GM12878 (cell line): ENCODE measurements at regions not wholly inside any gene's neighbourhood (a gene's known extent, or its start where the extent isn't known, plus 50 kb on each side); places are given as distances from the start of the nearest gene placed in this dataset.

Experiments
- ATAC-seq: fragments of 200-7000 bp; cut with Tn5 transposase; 3 replicates; pipeline ENCODE4 v1.9.1; 2020; ENCODE audit warnings: mild to moderate bottlenecking, moderate library complexity
- BruUV-seq: library from RNA; stranded (reverse); fragments of 400-500 nt; replicated peaks from 2 replicates; lab custom pipeline; 2021; lab: Mats Ljungman, UMichigan
- CTCF ChIA-PET: fragments of 300-600 bp; sonication (Branson Sonifier 250); formaldehyde crosslinking; extraction: SDS; loops from one replicate; lab custom pipeline; 2021; ENCODE audit warnings: inconsistent platforms; lab: Yijun Ruan, JAX
- POLR2A ChIA-PET: fragments of 350-600 bp; formaldehyde crosslinking; extraction: SDS; loops from one replicate; lab custom pipeline; 2021; ENCODE audit warnings: inconsistent platforms; lab: Charles Lee
- RAD21 ChIA-PET: fragments of 300-600 bp; sonication (Branson Sonifier 250); formaldehyde crosslinking; loops from one replicate; lab custom pipeline; 2023; ENCODE audit warnings: antibody characterized with exemption; ENCODE audit not compliant: unreplicated experiment; lab: Charles Lee
- SMC1A ChIA-PET: fragments of 300-600 bp; sonication (Branson Sonifier 250); formaldehyde crosslinking; loops from one replicate; lab custom pipeline; 2023; ENCODE audit not compliant: unreplicated experiment, uncharacterized antibody; lab: Charles Lee
- DNase-seq: peaks from one replicate; pipeline ENCODE4 v3.0.0-alpha.2; 2011; ENCODE audit warnings: low read depth, low spot score
- FAIRE-seq: peaks from 3 replicates; lab custom pipeline; 2011; peaks lifted over from hg19 to GRCh38; lab: Jason Lieb, UNC
- H2AFZ ChIP-seq: 2 replicates; pipeline ENCODE4 v1.6.0; 2011; ENCODE audit warnings: low read depth, low read length, control low read depth; ENCODE audit not compliant: control insufficient read depth
- H3K27ac ChIP-seq: 2 replicates; pipeline ENCODE4 v1.5.1; 2011; ENCODE audit warnings: control low read depth; ENCODE audit not compliant: control insufficient read depth, insufficient read depth
- H3K27me3 ChIP-seq, 2 experiments: replicated peaks in 1 of 2; 2 replicates each; pipeline versions ENCODE4 v1.6.0 to v1.6.1; 2011; ENCODE audit warnings: low read length in 1 of 2; ENCODE audit not compliant: control insufficient read depth in 2 of 2, insufficient read depth in 2 of 2
- H3K36me3 ChIP-seq, 2 experiments: 2 replicates each; pipeline ENCODE4 v1.5.1; 2011; ENCODE audit warnings: low read length in 1 of 2; ENCODE audit not compliant: control insufficient read depth in 2 of 2, insufficient read depth in 2 of 2
- H3K4me1 ChIP-seq: 2 replicates; pipeline ENCODE4 v1.6.1; 2011; ENCODE audit warnings: mild to moderate bottlenecking, low read length, moderate library complexity, mixed read lengths; ENCODE audit not compliant: control insufficient read depth, insufficient read depth
- H3K4me2 ChIP-seq: 2 replicates; pipeline ENCODE4 v1.6.0; 2011; ENCODE audit warnings: control low read depth; ENCODE audit not compliant: control insufficient read depth, insufficient read depth
- H3K4me3 ChIP-seq: fragments of 200-600 bp; sonication (generic); 2 replicates; pipeline ENCODE4 v1.5.1; 2016
- H3K79me2 ChIP-seq: 2 replicates; pipeline ENCODE4 v1.6.0; 2011; ENCODE audit warnings: low read length; ENCODE audit not compliant: control insufficient read depth, insufficient read depth
- H3K9ac ChIP-seq: 2 replicates; pipeline ENCODE4 v1.8.0; 2011; ENCODE audit warnings: low read length, control low read depth, mixed read lengths; ENCODE audit not compliant: control insufficient read depth, insufficient read depth
- H3K9me3 ChIP-seq: replicated peaks from 3 replicates; pipeline ENCODE4 v1.5.1; 2011; ENCODE audit warnings: mild to moderate bottlenecking, low read length; ENCODE audit not compliant: control insufficient read depth, insufficient read depth
- H4K20me1 ChIP-seq: 2 replicates; pipeline ENCODE4 v1.6.0; 2011; ENCODE audit not compliant: control insufficient read depth, insufficient read depth
- BRCA1 ChIP-seq: IDR thresholded peaks from 2 replicates; pipeline ENCODE4 v1.6.1; 2011; ENCODE audit warnings: low read depth, low read length, improper control_type of control experiment
- CEBPZ ChIP-seq: fragments of 150-350 bp; IDR thresholded peaks from 2 replicates; pipeline ENCODE4 v1.6.1; 2016; ENCODE audit warnings: low read depth, low read length
- EED ChIP-seq: sonication (generic); IDR thresholded peaks from 2 replicates; pipeline ENCODE4 v1.6.1; 2016; ENCODE audit warnings: antibody characterized with exemption, low read depth
- GABPA ChIP-seq: IDR thresholded peaks from 2 replicates; pipeline ENCODE4 v1.6.1; 2014; ENCODE audit warnings: antibody characterized with exemption, low read depth, mild to moderate bottlenecking, inconsistent platforms
- HDGF ChIP-seq: fragments of 450-650 bp; IDR thresholded peaks from 2 replicates; pipeline ENCODE4 v1.6.1; 2016; ENCODE audit warnings: antibody characterized with exemption
- KLF5 ChIP-seq: fragments of 450-650 bp; IDR thresholded peaks from 2 replicates; pipeline ENCODE4 v1.6.1; 2014; ENCODE audit warnings: mild to moderate bottlenecking; ENCODE audit not compliant: partially characterized antibody
- MYC ChIP-seq: IDR thresholded peaks from 2 replicates; pipeline ENCODE4 v1.6.1; 2011; ENCODE audit warnings: mild to moderate bottlenecking, low read length, moderate library complexity, inconsistent platforms; ENCODE audit not compliant: insufficient read depth, insufficient replicate concordance, insufficient read length, severe bottlenecking
- NR2F1 ChIP-seq: fragments of 450-650 bp; conservative IDR thresholded peaks from 2 replicates; pipeline ENCODE4 v1.6.1; 2017; ENCODE audit warnings: mild to moderate bottlenecking
- PML ChIP-seq: IDR thresholded peaks from 2 replicates; pipeline ENCODE4 v1.6.1; 2012; ENCODE audit warnings: low read length, inconsistent platforms
- RB1 ChIP-seq: fragments of 450-650 bp; formaldehyde crosslinking; IDR thresholded peaks from 2 replicates; pipeline ENCODE4 v1.6.1; 2017; ENCODE audit warnings: mild to moderate bottlenecking, borderline replicate concordance
- RELA ChIP-seq: fragments of 450-650 bp; IDR thresholded peaks from 2 replicates; pipeline ENCODE4 v1.8.0; 2014; ENCODE audit warnings: borderline replicate concordance; ENCODE audit not compliant: partially characterized antibody
- REST ChIP-seq: IDR thresholded peaks from 2 replicates; pipeline ENCODE4 v1.6.1; 2012; ENCODE audit warnings: mild to moderate bottlenecking, low read depth, low read length
- SREBF2 ChIP-seq: IDR thresholded peaks from 2 replicates; pipeline ENCODE4 v1.6.1; 2012; ENCODE audit warnings: mild to moderate bottlenecking, low read length
- WGBS: methylation state at CpG from one replicate; pipeline ENCODE4 v1.1.6; 2016; ENCODE audit warnings: low lambda C conversion rate; ENCODE audit not compliant: insufficient replicate concordance, insufficient coverage; ENCODE audit errors: missing lambda C conversion rate; 5-methylcytosine and 5-hydroxymethylcytosine counted together
- in situ Hi-C: fragments of 300-500 bp; cut with MboI; formaldehyde crosslinking; loops from 9 replicates; pipeline ENCODE4 v1.14.3; 2018; ENCODE audit warnings: mixed read lengths
- intact Hi-C: fragments of 100-400 bp; cut with micrococcal nuclease; formaldehyde crosslinking; loops from one replicate; pipeline ENCODE4 v1.14.2; 2022; ENCODE audit not compliant: unreplicated experiment
- TF ChIP-seq, protein P1 (sequence below), 3 experiments: IDR thresholded peaks in 2 of 3; conservative IDR thresholded peaks in 1 of 3; 2 replicates each; pipeline ENCODE4 v1.5.1; 2011; ENCODE audit warnings: low read depth in 3 of 3, low read length in 3 of 3, mild to moderate bottlenecking in 3 of 3, control low read depth in 2 of 3, moderate library complexity in 2 of 3, inconsistent platforms in 1 of 3, mixed read lengths in 1 of 3; ENCODE audit not compliant: control insufficient read depth in 2 of 3, insufficient read depth in 1 of 3; ENCODE audit errors: extremely low read depth in 1 of 3

GRCh38 chr3:157938154-157938779, 168.0 kb downstream of the SHOX2 start (continued):
- no peak for TF ChIP-seq MYC
- no peak for TF ChIP-seq CEBPZ
- TF ChIP-seq NR2F1, result no peak
- TF ChIP-seq RELA, result no peak
- no peak for TF ChIP-seq KLF5
- TF ChIP-seq, protein P1, sequence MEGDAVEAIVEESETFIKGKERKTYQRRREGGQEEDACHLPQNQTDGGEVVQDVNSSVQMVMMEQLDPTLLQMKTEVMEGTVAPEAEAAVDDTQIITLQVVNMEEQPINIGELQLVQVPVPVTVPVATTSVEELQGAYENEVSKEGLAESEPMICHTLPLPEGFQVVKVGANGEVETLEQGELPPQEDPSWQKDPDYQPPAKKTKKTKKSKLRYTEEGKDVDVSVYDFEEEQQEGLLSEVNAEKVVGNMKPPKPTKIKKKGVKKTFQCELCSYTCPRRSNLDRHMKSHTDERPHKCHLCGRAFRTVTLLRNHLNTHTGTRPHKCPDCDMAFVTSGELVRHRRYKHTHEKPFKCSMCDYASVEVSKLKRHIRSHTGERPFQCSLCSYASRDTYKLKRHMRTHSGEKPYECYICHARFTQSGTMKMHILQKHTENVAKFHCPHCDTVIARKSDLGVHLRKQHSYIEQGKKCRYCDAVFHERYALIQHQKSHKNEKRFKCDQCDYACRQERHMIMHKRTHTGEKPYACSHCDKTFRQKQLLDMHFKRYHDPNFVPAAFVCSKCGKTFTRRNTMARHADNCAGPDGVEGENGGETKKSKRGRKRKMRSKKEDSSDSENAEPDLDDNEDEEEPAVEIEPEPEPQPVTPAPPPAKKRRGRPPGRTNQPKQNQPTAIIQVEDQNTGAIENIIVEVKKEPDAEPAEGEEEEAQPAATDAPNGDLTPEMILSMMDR (IDR thresholded peaks at IDR 0.05 in 2 of 3, conservative IDR thresholded peaks at IDR 0.05 in 1 of 3; ENCODE audit: control insufficient read depth in 2 of 3, extremely low read depth in 1 of 3, insufficient read depth in 1 of 3, low read depth in 3 of 3, low read length in 3 of 3), result no peak

GRCh38 chr3:157931517-157931916, 174.7 kb downstream of the SHOX2 start:
- no peak for FAIRE-seq
- H3K4me1 ChIP-seq, result no peaks in the 10 kb centered on the region
- ChIA-PET RAD21 (no interaction called here), CTCF (interaction anchor here (0.7 to 1.3 kb wide), 3 partner anchors 11 to 501 kb away, joined by 3 to 5 read pairs (median 3); no protein-coding TSS in a partner anchor), SMC1A (interaction anchor here (1.0 to 1.3 kb wide), 3 partner anchors 12 to 503 kb away, joined by 3 to 4 read pairs (median 3); no protein-coding TSS in a partner anchor), POLR2A (no interaction called here)
- H3K36me3 ChIP-seq, result no peaks in the 10 kb centered on the region
- no peak overlapping the region for H3K9ac ChIP-seq
- WGBS, result 23% methylated on average over 6 of the region's 6 CpGs
- no peak overlapping the region for H3K4me2 ChIP-seq
- H3K4me3 ChIP-seq, result no peak overlapping the region
- intact Hi-C loops (no loop called here), in situ Hi-C loops (no loop called here)
- TF ChIP-seq REST (no peak), PML (no peak), KLF5 (no peak), GABPA (no peak), RB1 (no peak), EED (no peak), BRCA1 (no peak), SREBF2 (no peak), HDGF (no peak)
- H3K79me2 ChIP-seq, result no peaks in the 10 kb centered on the region
- H3K9me3 ChIP-seq, result no peaks in the 10 kb centered on the region
- no peak overlapping the region for H2AFZ ChIP-seq
- no peak overlapping the region for H3K27ac ChIP-seq
- no peak for ATAC-seq
- H3K27me3 ChIP-seq, result no peaks in the 10 kb centered on the region
- H4K20me1 ChIP-seq, result no peaks in the 10 kb centered on the region
- no TSS peak for BruUV-seq
- no peak for DNase-seq
